ENCODE measurements at regions not wholly inside any gene's neighbourhood (a gene's known extent, or its start where the extent isn't known, plus 50 kb on each side); places are given as distances from the start of the nearest gene placed in this dataset.
A peak's percentile ranks its signal among the peaks of the same experiment; 100 is the strongest.

GRCh38 chr11:70628855-70629844 lies 230.8 kb downstream of the CTTN start:
- no peaks in the 10 kb centered on the region for H3K36me3 ChIP-seq (ENCODE audit: control insufficient read depth, insufficient read depth, low read length)
- no peak overlapping the region for H3K4me3 ChIP-seq (ENCODE audit: low read length)
- H3K9me3 ChIP-seq (replicated peaks; ENCODE audit: control insufficient read depth, low read depth, low read length), result no peaks in the 10 kb centered on the region
- peaks cover 29% of the 10 kb centered on the region for H3K4me1 ChIP-seq (ENCODE audit: control insufficient read depth, insufficient read depth, low read length)
- H3K27me3 ChIP-seq (ENCODE audit: control insufficient read depth, insufficient read depth, low read length), result peaks cover 5% of the 10 kb centered on the region
- 40% methylated on average over 28 of the region's 30 CpGs for WGBS (ENCODE audit: insufficient coverage)
- DNase-seq, result peak; percentile 76
- H3K27ac ChIP-seq (ENCODE audit: low read length), result peak overlapping the region; percentile 47

GRCh38 chr11:70630068-70630467 lies 231.7 kb downstream of the CTTN start:
- peaks cover 26% of the 10 kb centered on the region for H3K4me1 ChIP-seq (ENCODE audit: control insufficient read depth, insufficient read depth, low read length)
- no peaks in the 10 kb centered on the region for H3K9me3 ChIP-seq (replicated peaks; ENCODE audit: control insufficient read depth, low read depth, low read length)
- no peak for DNase-seq
- H3K27me3 ChIP-seq (ENCODE audit: control insufficient read depth, insufficient read depth, low read length), result peaks cover 5% of the 10 kb centered on the region
- 91% methylated on average over 9 of the region's 9 CpGs for WGBS (ENCODE audit: insufficient coverage)
- H3K36me3 ChIP-seq (ENCODE audit: control insufficient read depth, insufficient read depth, low read length), result no peaks in the 10 kb centered on the region
- no peak overlapping the region for H3K4me3 ChIP-seq (ENCODE audit: low read length)
- H3K27ac ChIP-seq (ENCODE audit: low read length), result no peak overlapping the region

DNA sequence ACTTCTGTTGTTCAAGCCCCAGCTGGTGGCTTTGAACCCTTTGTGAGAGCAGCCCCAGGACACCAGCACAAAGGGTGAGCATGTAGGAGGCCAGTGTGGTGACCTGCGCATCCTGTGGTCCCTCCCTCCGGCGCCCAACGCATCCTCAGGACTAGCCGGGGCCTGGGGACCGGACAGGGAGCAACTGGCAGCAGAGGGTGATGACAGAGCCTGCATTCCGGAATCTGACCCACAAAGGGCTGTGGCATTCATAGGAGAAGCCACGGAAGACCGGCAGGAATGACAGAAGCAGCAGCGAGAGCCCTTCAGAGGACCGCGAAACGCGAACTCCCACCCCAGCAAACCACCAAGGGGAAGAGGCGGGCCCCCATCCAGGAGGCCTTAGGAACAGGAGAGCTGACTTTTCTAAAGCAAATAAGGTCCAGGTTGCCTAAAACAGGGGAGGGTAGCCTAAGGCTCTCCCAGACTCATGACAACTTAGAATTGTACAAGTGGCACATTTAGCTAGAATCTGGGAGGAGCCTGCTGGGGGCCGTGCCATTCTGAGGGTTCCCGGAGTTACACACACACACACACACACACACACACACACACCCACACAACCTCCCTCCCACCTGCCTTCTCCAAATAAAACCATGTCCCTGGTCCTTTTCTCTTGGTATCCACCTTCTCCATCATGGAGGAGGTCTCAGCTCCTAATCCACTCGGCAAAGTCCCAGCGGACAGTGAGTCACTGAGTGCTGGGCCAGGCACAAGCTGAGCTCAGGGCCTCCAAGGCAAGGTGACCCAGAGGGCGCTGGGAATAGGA lies 232.7 kb downstream of the CTTN start:
- Histone ChIP-seq H3K9me3 (replicated peaks; ENCODE audit: control insufficient read depth, low read depth, low read length) (no peaks in the 10 kb centered on the region), H3K4me3 (ENCODE audit: low read length) (no peak overlapping the region), H3K27me3 (ENCODE audit: control insufficient read depth, insufficient read depth, low read length) (peaks cover 5% of the 10 kb centered on the region), H3K27ac (ENCODE audit: low read length) (no peak overlapping the region), H3K4me1 (ENCODE audit: control insufficient read depth, insufficient read depth, low read length) (peaks cover 16% of the 10 kb centered on the region), H3K36me3 (ENCODE audit: control insufficient read depth, insufficient read depth, low read length) (no peaks in the 10 kb centered on the region)
- no peak for DNase-seq
- 74% methylated on average over 11 of the region's 20 CpGs for WGBS (ENCODE audit: insufficient coverage)

- no peaks in the 10 kb centered on the region for H3K9me3 ChIP-seq (replicated peaks; ENCODE audit: control insufficient read depth, low read depth, low read length)
- peaks cover 5% of the 10 kb centered on the region for H3K27me3 ChIP-seq (ENCODE audit: control insufficient read depth, insufficient read depth, low read length)
- peaks cover 12% of the 10 kb centered on the region for H3K4me1 ChIP-seq (ENCODE audit: control insufficient read depth, insufficient read depth, low read length)
- DNase-seq, result no peak
- no peak overlapping the region for H3K27ac ChIP-seq (ENCODE audit: low read length)
- WGBS (ENCODE audit: insufficient coverage), result 53% methylated on average over 5 of the region's 13 CpGs
- H3K4me3 ChIP-seq (ENCODE audit: low read length), result no peak overlapping the region
- no peaks in the 10 kb centered on the region for H3K36me3 ChIP-seq (ENCODE audit: control insufficient read depth, insufficient read depth, low read length)
These were observed 233.3 kb downstream of the CTTN start for GRCh38 chr11:70631624-70632047.

DNA sequence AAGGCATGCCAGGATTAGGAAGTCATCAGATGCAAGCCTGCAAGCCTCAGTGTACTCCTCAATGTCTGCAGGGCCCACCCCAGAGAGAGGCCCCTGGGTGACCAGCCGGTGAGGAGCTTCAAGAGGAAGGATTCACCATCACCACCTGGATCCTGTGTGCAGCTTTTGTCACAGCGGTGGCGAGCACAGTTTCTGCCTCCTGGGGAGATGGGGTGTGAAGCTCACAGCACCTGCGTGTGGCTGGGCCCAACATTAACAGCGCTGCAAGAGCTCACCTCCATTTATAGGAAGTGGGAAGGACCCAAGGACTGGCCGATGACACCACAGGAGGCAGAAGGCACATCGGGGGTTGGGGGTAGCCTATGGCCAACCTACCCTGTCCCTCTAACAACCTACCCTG lies 235.3 kb downstream of the CTTN start:
- 80% methylated on average over 1 of the region's 7 CpGs for WGBS (ENCODE audit: insufficient coverage)
- H3K9me3 ChIP-seq (replicated peaks; ENCODE audit: control insufficient read depth, low read depth, low read length), result no peaks in the 10 kb centered on the region
- no peak for DNase-seq

GRCh38 chr11:70636659-70637058 lies 238.3 kb downstream of the CTTN start:
- Histone ChIP-seq H3K9me3 (replicated peaks; ENCODE audit: control insufficient read depth, low read depth, low read length) (no peaks in the 10 kb centered on the region), H3K27ac (ENCODE audit: low read length) (no peak overlapping the region), H3K36me3 (ENCODE audit: control insufficient read depth, insufficient read depth, low read length) (no peaks in the 10 kb centered on the region), H3K27me3 (ENCODE audit: control insufficient read depth, insufficient read depth, low read length) (peaks cover 4% of the 10 kb centered on the region), H3K4me3 (ENCODE audit: low read length) (no peak overlapping the region), H3K4me1 (ENCODE audit: control insufficient read depth, insufficient read depth, low read length) (peaks cover 11% of the 10 kb centered on the region)
- no peak for DNase-seq
- WGBS (ENCODE audit: insufficient coverage), result 95% methylated on average over 10 of the region's 10 CpGs

More for the DNA sequence above, 235.3 kb downstream of the CTTN start:
- no peak overlapping the region for H3K4me3 ChIP-seq (ENCODE audit: low read length)
- H3K4me1 ChIP-seq (ENCODE audit: control insufficient read depth, insufficient read depth, low read length), result peaks cover 18% of the 10 kb centered on the region
- peaks cover 3% of the 10 kb centered on the region for H3K27me3 ChIP-seq (ENCODE audit: control insufficient read depth, insufficient read depth, low read length)
- H3K36me3 ChIP-seq (ENCODE audit: control insufficient read depth, insufficient read depth, low read length), result no peaks in the 10 kb centered on the region
- H3K27ac ChIP-seq (ENCODE audit: low read length), result no peak overlapping the region

- no peak for DNase-seq
- Histone ChIP-seq H3K36me3 (ENCODE audit: control insufficient read depth, insufficient read depth, low read length) (no peaks in the 10 kb centered on the region), H3K4me3 (ENCODE audit: low read length) (no peak overlapping the region), H3K27ac (ENCODE audit: low read length) (no peak overlapping the region), H3K27me3 (ENCODE audit: control insufficient read depth, insufficient read depth, low read length) (peaks cover 11% of the 10 kb centered on the region), H3K9me3 (replicated peaks; ENCODE audit: control insufficient read depth, low read depth, low read length) (no peaks in the 10 kb centered on the region), H3K4me1 (ENCODE audit: control insufficient read depth, insufficient read depth, low read length) (peaks cover 11% of the 10 kb centered on the region)
- WGBS (ENCODE audit: insufficient coverage), result 83% methylated on average over 6 of the region's 16 CpGs
These were observed 239.0 kb downstream of the CTTN start for GRCh38 chr11:70637186-70637800.

- 37% methylated on average over 15 of the region's 18 CpGs for WGBS (ENCODE audit: insufficient coverage)
- peaks cover 13% of the 10 kb centered on the region for H3K27me3 ChIP-seq (ENCODE audit: control insufficient read depth, insufficient read depth, low read length)
- DNase-seq, result peak; percentile 66
These were observed 239.7 kb downstream of the CTTN start for GRCh38 chr11:70637949-70638583.

GRCh38 chr11:70640408-70640807 lies 242.1 kb downstream of the CTTN start:
- DNase-seq, result no peak
- no peaks in the 10 kb centered on the region for H3K36me3 ChIP-seq (ENCODE audit: control insufficient read depth, insufficient read depth, low read length)
- H3K4me1 ChIP-seq (ENCODE audit: control insufficient read depth, insufficient read depth, low read length), result peaks cover 11% of the 10 kb centered on the region
- no peaks in the 10 kb centered on the region for H3K9me3 ChIP-seq (replicated peaks; ENCODE audit: control insufficient read depth, low read depth, low read length)
- no peak overlapping the region for H3K27ac ChIP-seq (ENCODE audit: low read length)
- WGBS (ENCODE audit: insufficient coverage), result 96% methylated on average over 4 of the region's 8 CpGs
- peaks cover 22% of the 10 kb centered on the region for H3K27me3 ChIP-seq (ENCODE audit: control insufficient read depth, insufficient read depth, low read length)
- no peak overlapping the region for H3K4me3 ChIP-seq (ENCODE audit: low read length)

More at GRCh38 chr11:70637949-70638583, 239.7 kb downstream of the CTTN start:
- H3K9me3 ChIP-seq (replicated peaks; ENCODE audit: control insufficient read depth, low read depth, low read length), result no peaks in the 10 kb centered on the region
- H3K4me1 ChIP-seq (ENCODE audit: control insufficient read depth, insufficient read depth, low read length), result peaks cover 11% of the 10 kb centered on the region
- H3K4me3 ChIP-seq (ENCODE audit: low read length), result no peak overlapping the region
- no peaks in the 10 kb centered on the region for H3K36me3 ChIP-seq (ENCODE audit: control insufficient read depth, insufficient read depth, low read length)
- H3K27ac ChIP-seq (ENCODE audit: low read length), result peak overlapping the region; percentile 6
